Hepatocyte (in vitro differentiated cells): ENCODE measurements at regions not wholly inside any gene's neighbourhood (a gene's known extent, or its start where the extent isn't known, plus 50 kb on each side); places are given as distances from the start of the nearest gene placed in this dataset.
"Not testable (repeated sequence)": the region's sequence is repeated elsewhere in the genome, so short reads cannot be mapped to it uniquely, and the experiment has no call there.

Experiments
- CTCF ChIP-seq: fragments of 200-600 bp; sonication (generic); IDR thresholded peaks from 2 replicates; pipeline ENCODE4 v1.5.1; 2016; ENCODE audit warnings: antibody characterized with exemption, mild to moderate bottlenecking; ENCODE audit not compliant: poor library complexity
- EZH2 ChIP-seq: fragments of 200-600 bp; sonication (generic); IDR thresholded peaks from 2 replicates; pipeline ENCODE4 v1.6.1; 2016; ENCODE audit warnings: antibody characterized with exemption, mild to moderate bottlenecking, borderline replicate concordance

- TF ChIP-seq CTCF, EZH2: not testable (repeated sequence)
Measured at GRCh38 chr21:6025139-6025538, 4496.2 kb upstream of the TPTE start.
